AG10803 (cell line): ENCODE measurements at regions not wholly inside any gene's neighbourhood (a gene's known extent, or its start where the extent isn't known, plus 50 kb on each side); places are given as distances from the start of the nearest gene placed in this dataset.

ENCODE experiments used
- DNase-seq: peaks from one replicate; pipeline ENCODE4 v3.0.0; 2010; ENCODE audit warnings: low read depth
- H3K4me3 ChIP-seq: 2 replicates; pipeline ENCODE4 v1.5.1; 2011; ENCODE audit warnings: mild to moderate bottlenecking, low read length, control low read depth
- TF ChIP-seq, protein P1 (sequence below): conservative IDR thresholded peaks from 2 replicates; pipeline ENCODE4 v1.5.1; 2011; ENCODE audit warnings: mild to moderate bottlenecking, low read length, control low read depth, inconsistent platforms

DNA sequence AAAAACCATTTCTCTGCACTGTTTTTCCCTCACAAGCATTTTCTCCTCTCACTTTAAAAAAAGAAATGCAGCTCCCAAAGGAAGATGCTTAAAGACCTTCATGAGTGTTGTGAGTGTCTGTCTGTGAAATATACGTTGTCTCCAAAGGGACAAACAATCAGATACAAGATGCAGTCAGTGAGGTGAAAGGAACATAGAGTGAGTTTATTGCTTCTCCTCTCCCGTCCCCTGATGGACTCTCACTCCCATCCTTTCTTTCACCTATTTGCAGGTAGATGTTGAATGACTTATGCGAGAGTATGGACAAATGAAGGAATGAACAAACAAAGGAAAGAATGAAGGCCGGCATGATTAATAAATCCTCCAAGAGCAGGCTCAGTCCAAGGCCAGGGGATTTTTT is 561.2 kb upstream of the DIPK2B start:
- TF ChIP-seq, protein P1, sequence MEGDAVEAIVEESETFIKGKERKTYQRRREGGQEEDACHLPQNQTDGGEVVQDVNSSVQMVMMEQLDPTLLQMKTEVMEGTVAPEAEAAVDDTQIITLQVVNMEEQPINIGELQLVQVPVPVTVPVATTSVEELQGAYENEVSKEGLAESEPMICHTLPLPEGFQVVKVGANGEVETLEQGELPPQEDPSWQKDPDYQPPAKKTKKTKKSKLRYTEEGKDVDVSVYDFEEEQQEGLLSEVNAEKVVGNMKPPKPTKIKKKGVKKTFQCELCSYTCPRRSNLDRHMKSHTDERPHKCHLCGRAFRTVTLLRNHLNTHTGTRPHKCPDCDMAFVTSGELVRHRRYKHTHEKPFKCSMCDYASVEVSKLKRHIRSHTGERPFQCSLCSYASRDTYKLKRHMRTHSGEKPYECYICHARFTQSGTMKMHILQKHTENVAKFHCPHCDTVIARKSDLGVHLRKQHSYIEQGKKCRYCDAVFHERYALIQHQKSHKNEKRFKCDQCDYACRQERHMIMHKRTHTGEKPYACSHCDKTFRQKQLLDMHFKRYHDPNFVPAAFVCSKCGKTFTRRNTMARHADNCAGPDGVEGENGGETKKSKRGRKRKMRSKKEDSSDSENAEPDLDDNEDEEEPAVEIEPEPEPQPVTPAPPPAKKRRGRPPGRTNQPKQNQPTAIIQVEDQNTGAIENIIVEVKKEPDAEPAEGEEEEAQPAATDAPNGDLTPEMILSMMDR, result no peak
- DNase-seq, result no peak
- H3K4me3 ChIP-seq, result no peak overlapping the region; the same call in 1 of the 2 replicates

DNA sequence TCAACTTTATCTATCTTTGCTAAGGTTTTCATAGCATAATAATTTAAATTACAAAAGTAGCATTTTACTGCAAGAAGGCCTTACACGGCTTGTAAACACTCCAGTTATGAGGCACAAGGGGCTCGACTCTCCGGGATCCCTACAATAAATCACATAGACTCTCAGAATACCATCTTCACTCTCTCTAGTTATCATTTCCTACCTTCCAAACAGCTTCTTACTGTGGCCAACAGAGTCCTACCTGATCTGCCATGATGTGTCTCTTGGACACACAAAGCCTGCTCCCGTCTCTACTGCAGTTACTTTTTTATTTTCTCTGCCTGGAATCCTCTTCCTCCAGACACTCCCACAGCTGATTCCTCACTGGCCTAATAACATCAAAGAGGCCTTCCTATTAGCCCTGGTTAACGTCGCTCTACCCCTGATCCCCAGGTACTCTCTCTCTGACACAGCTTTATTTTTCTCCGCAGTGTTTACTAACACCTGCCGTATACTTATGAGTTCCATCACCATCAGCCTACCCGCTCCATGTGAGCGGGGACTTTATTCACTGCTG is 559.6 kb upstream of the DIPK2B start:
- no peak for DNase-seq
- H3K4me3 ChIP-seq, result peak overlapping the region; percentile 6; the same call in 1 of the 2 replicates
- TF ChIP-seq, protein P1, result no peak

DNA sequence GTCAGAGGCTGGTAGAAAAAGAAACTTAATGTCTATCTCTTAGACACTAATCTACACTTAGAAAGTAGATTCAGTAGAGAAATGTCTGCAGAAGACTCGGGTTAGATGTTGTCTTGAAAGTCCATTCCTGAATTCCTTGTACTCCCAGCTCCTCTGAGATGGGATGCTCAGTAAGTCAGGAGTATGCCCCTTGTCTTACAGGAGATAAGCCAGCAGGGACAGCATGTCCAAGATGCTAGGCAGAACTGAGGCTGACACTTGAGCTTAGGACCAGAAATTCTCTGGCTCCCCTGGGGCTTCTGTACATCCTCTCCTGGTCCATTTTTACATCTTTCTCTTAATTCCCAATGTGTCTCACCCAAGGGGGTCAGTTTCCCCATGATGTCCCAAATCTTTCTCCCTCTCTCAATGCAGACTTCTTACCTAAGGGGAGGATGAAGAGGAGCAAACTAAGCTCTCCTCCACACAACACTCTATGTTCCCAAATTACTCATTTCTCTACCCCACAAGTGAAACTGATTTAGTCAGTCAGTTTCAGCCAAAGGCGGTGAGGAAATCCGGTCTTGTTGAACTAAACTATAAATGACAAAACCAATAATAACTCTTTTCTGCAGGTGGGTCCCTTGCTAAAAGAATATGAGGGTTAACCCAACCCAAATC is 558.2 kb upstream of the DIPK2B start:
- peak; percentile 50 for DNase-seq
- H3K4me3 ChIP-seq, result no peak overlapping the region
- TF ChIP-seq, protein P1, result no peak

DNA sequence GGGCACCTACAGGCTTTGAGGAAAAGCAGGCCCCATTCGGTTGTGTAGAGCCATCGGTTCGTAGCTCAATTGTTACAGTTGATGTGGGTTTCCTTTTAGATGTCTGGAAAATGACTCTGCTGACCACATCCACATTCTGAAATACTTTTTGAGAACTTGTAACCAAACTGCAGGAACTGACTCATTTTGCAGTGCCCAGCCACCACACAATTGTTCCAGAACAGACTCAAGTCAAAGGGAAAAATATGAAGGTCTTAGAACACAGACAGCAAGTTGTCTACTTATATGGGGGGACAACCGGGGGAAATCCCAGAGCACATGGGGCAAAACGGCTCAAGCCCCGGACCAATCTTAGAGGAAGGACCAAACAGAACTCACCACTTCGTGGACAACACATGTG is 557.6 kb upstream of the DIPK2B start:
- DNase-seq, result peak; percentile 91
- no peak overlapping the region for H3K4me3 ChIP-seq
- TF ChIP-seq, protein P1, result no peak

DNA sequence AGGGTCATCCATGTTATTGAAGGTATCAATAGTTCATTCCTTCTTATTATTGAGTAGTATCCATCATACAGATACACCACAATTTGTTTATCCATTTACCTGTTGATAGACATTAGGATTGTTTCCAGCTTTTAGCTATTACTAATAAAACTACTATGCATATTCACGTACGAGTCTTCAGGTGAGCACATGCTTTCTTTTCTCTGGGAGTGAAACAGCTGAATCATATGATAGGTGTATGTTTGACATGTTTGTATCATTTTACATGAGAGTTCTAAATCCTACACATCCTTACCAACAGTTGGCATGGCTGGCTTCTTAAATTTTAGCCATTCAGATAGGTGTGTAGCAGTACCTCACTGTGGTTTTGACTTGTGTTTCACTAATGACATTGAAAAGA is 556.6 kb upstream of the DIPK2B start:
- DNase-seq, result no peak
- no peak overlapping the region for H3K4me3 ChIP-seq
- TF ChIP-seq, protein P1, result no peak

DNA sequence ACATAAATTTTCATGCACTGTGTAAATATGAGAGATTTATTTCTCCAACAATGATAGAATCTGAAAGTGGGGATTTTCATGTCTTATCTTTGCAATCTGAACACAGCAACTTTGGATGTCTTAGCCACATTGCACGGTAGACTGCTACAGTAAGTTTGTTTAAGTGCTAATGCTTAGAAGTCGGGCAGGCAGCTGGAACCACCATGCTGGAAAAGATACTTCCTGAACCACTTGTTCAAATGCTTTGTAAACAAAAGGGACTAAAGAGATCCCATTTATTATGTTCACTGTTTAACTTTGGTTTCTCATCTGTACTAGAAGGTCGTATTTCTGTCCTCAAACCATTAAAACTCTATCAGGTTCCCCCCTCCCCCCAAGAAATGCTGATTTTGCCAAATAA is 555.9 kb upstream of the DIPK2B start:
- no peak for DNase-seq
- no peak overlapping the region for H3K4me3 ChIP-seq
- TF ChIP-seq, protein P1, result no peak

DNA sequence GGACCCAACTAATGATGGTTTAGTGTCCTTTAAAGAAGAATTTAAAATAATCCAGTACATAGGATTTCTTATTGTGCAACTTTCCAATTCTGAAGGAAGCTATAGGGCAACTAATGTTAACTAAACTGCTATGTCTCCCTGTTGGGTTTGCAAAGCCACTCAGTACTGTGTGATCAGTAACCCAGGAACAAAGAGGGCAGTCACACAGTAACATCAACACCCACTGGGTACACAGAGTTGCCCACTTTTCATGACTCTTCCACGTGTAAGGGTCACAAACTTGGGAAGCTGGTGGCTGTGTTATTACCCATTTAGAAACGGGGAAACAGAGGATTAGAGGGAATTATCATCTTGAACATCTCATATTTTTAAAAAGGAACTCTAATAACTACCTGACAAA is 555.0 kb upstream of the DIPK2B start:
- TF ChIP-seq, protein P1, result no peak
- no peak for DNase-seq
- no peak overlapping the region for H3K4me3 ChIP-seq
